ENCODE measurements at regions not wholly inside any gene's neighbourhood (a gene's known extent, or its start where the extent isn't known, plus 50 kb on each side); places are given as distances from the start of the nearest gene placed in this dataset.
"Not testable (repeated sequence)": the region's sequence is repeated elsewhere in the genome, so short reads cannot be mapped to it uniquely, and the experiment has no call there.

DNA sequence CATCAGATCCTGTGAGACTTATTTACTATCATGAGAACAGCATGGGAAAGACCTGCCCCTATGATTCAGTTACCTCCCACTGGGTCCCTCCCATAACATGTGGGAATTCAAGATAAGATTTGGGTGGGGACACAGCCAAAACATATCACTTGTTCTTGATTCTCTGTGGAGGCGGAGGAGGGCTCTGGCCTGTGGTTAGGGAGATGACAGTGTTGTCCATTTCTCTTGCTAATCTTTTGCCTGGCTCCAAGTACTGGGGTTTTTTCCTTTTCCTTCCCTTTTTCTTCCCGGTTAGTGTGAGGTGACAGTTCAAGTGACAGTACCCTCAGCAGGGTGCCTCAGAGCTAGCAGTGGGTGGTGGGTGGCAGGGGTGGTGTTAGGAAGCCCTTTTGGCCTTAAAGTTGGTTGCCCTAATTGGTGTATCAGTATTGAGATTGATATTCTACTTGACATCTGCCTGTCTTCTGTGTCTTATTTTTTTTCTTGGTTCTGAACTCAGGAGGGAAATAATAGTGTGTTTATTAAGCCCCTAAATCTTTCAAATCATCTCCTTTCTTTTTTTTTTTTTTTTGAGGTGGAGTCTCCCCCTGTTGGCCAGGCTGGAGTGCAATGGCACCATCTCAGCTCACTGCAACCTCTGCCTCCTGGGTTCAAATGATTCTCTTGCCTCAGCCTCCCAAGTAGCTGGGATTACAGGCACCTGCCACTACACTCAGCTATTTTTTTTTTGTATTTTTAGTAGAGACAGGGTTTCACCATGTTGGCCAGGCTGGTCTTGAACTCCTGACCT lies 192.0 kb downstream of the ASB1 start:
- TF ChIP-seq, protein P1, sequence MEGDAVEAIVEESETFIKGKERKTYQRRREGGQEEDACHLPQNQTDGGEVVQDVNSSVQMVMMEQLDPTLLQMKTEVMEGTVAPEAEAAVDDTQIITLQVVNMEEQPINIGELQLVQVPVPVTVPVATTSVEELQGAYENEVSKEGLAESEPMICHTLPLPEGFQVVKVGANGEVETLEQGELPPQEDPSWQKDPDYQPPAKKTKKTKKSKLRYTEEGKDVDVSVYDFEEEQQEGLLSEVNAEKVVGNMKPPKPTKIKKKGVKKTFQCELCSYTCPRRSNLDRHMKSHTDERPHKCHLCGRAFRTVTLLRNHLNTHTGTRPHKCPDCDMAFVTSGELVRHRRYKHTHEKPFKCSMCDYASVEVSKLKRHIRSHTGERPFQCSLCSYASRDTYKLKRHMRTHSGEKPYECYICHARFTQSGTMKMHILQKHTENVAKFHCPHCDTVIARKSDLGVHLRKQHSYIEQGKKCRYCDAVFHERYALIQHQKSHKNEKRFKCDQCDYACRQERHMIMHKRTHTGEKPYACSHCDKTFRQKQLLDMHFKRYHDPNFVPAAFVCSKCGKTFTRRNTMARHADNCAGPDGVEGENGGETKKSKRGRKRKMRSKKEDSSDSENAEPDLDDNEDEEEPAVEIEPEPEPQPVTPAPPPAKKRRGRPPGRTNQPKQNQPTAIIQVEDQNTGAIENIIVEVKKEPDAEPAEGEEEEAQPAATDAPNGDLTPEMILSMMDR (IDR thresholded peaks at IDR 0.05; ENCODE audit: borderline replicate concordance, extremely low read depth, low read length, poor library complexity, severe bottlenecking) = not testable (repeated sequence)
- not testable (repeated sequence) for TF ChIP-seq EZH2 (IDR thresholded peaks at IDR 0.05; ENCODE audit: borderline replicate concordance, low read depth, low read length, severe bottlenecking)

Measured in DND-41 (cell line).